ENCODE measurements at regions not wholly inside any gene's neighbourhood (a gene's known extent, or its start where the extent isn't known, plus 50 kb on each side); places are given as distances from the start of the nearest gene placed in this dataset.

DNA sequence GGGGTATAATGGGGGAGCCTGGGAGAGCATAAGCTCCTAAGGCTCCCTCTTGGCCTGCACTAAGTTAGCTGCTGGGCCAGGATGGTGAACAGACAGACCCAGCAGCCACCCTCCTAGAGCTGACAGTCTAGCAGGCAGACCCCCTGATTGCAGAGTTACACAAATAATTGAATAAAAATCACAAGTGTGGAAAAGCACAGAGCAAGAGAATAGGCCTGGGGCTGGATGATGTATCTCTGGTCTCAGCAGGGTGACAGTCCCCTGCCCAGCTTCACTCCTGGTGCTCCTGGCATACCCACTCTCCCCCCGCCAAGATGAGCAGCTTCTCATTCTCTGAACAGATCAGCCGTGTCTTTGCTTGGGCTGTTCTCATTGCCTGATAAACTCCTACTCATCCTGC, 86.1 kb upstream of the STX18 start:
- TF ChIP-seq, protein P1, sequence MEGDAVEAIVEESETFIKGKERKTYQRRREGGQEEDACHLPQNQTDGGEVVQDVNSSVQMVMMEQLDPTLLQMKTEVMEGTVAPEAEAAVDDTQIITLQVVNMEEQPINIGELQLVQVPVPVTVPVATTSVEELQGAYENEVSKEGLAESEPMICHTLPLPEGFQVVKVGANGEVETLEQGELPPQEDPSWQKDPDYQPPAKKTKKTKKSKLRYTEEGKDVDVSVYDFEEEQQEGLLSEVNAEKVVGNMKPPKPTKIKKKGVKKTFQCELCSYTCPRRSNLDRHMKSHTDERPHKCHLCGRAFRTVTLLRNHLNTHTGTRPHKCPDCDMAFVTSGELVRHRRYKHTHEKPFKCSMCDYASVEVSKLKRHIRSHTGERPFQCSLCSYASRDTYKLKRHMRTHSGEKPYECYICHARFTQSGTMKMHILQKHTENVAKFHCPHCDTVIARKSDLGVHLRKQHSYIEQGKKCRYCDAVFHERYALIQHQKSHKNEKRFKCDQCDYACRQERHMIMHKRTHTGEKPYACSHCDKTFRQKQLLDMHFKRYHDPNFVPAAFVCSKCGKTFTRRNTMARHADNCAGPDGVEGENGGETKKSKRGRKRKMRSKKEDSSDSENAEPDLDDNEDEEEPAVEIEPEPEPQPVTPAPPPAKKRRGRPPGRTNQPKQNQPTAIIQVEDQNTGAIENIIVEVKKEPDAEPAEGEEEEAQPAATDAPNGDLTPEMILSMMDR (IDR thresholded peaks at IDR 0.05 in 2 of 3, conservative IDR thresholded peaks at IDR 0.05 in 1 of 3; ENCODE audit: insufficient read depth in 2 of 3, low read depth in 1 of 3, low read length in 3 of 3): no peak
- TF ChIP-seq ZNF253 (CRISPR knock-in tag; conservative IDR thresholded peaks at IDR 0.05): no peak
- TF ChIP-seq TEAD2 (tag; IDR thresholded peaks at IDR 0.05): no peak
- no peak for TF ChIP-seq EP300 (IDR thresholded peaks at IDR 0.05; ENCODE audit: low read length)
- TF ChIP-seq MBD2 (IDR thresholded peaks at IDR 0.05; ENCODE audit: borderline replicate concordance, low read depth): no peak
- no peak for TF ChIP-seq HDAC1 (IDR thresholded peaks at IDR 0.05)
- TF ChIP-seq SAP30 (IDR thresholded peaks at IDR 0.05; ENCODE audit: borderline replicate concordance, insufficient read depth, low read depth, low read length, poor library complexity, severe bottlenecking): no peak
- no peak for TF ChIP-seq POLR2A (conservative IDR thresholded peaks at IDR 0.05)
- TF ChIP-seq, protein P2, sequence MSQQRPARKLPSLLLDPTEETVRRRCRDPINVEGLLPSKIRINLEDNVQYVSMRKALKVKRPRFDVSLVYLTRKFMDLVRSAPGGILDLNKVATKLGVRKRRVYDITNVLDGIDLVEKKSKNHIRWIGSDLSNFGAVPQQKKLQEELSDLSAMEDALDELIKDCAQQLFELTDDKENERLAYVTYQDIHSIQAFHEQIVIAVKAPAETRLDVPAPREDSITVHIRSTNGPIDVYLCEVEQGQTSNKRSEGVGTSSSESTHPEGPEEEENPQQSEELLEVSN (IDR thresholded peaks at IDR 0.05; ENCODE audit: borderline replicate concordance in 1 of 2, extremely low read depth in 1 of 2, insufficient read depth in 1 of 2, insufficient read length in 1 of 2, low read depth in 1 of 2, low read length in 1 of 2, poor library complexity in 1 of 2, severe bottlenecking in 1 of 2): no peak
- TF ChIP-seq, protein P3, sequence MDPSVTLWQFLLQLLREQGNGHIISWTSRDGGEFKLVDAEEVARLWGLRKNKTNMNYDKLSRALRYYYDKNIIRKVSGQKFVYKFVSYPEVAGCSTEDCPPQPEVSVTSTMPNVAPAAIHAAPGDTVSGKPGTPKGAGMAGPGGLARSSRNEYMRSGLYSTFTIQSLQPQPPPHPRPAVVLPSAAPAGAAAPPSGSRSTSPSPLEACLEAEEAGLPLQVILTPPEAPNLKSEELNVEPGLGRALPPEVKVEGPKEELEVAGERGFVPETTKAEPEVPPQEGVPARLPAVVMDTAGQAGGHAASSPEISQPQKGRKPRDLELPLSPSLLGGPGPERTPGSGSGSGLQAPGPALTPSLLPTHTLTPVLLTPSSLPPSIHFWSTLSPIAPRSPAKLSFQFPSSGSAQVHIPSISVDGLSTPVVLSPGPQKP (CRISPR knock-in tag; IDR thresholded peaks at IDR 0.05): no peak

Data from K562 (cell line).